GM23338 (cell line): ENCODE measurements at regions not wholly inside any gene's neighbourhood (a gene's known extent, or its start where the extent isn't known, plus 50 kb on each side); places are given as distances from the start of the nearest gene placed in this dataset.

Source experiments
- ATAC-seq: fragments of 200-7000 bp; cut with Tn5 transposase; 3 replicates; pipeline ENCODE4 v1.9.1; 2020
- DNase-seq: peaks from one replicate; pipeline ENCODE4 v3.0.0-alpha.2; 2015; ENCODE audit warnings: low spot score
- H2AFZ ChIP-seq: fragments of 200-600 bp; sonication (generic); 2 replicates; pipeline ENCODE4 v1.8.0; 2016; ENCODE audit warnings: antibody characterized with exemption, mild to moderate bottlenecking, moderate library complexity
- H3F3A ChIP-seq: fragments of 200-600 bp; sonication (generic); replicated peaks from 2 replicates; pipeline ENCODE4 v1.8.0; 2017; ENCODE audit warnings: antibody characterized with exemption, mixed run types, low read depth
- H3K27ac ChIP-seq: fragments of 200-600 bp; sonication (generic); 2 replicates; pipeline ENCODE4 v1.6.1; 2016; ENCODE audit warnings: low read depth
- H3K27me3 ChIP-seq: fragments of 200-600 bp; sonication (generic); 2 replicates; pipeline ENCODE4 v1.8.0; 2016; ENCODE audit warnings: mild to moderate bottlenecking, mixed run types, moderate library complexity; ENCODE audit not compliant: insufficient read depth
- H3K36me3 ChIP-seq: fragments of 200-600 bp; sonication (generic); 2 replicates; pipeline ENCODE4 v1.8.0; 2016; ENCODE audit warnings: mild to moderate bottlenecking; ENCODE audit not compliant: insufficient read depth
- H3K4me1 ChIP-seq: fragments of 200-600 bp; sonication (generic); 2 replicates; pipeline ENCODE4 v1.8.0; 2016; ENCODE audit warnings: mild to moderate bottlenecking, moderate library complexity; ENCODE audit not compliant: insufficient read depth
- H3K4me2 ChIP-seq: fragments of 200-600 bp; sonication (generic); 2 replicates; pipeline ENCODE4 v1.7.1; 2017; ENCODE audit warnings: mixed run types
- H3K4me3 ChIP-seq: fragments of 200-600 bp; sonication (generic); 2 replicates; pipeline ENCODE4 v1.6.1; 2016; ENCODE audit warnings: mixed run types
- H3K79me2 ChIP-seq: fragments of 200-600 bp; sonication (generic); replicated peaks from 2 replicates; pipeline ENCODE4 v1.8.0; 2017; ENCODE audit warnings: mild to moderate bottlenecking; ENCODE audit not compliant: insufficient read depth
- H3K9me2 ChIP-seq: fragments of 200-600 bp; sonication (generic); 2 replicates; pipeline ENCODE4 v1.8.0; 2017; ENCODE audit not compliant: insufficient read depth
- H4K20me1 ChIP-seq: fragments of 200-600 bp; sonication (generic); replicated peaks from 2 replicates; pipeline ENCODE4 v1.8.0; 2017; ENCODE audit warnings: mild to moderate bottlenecking; ENCODE audit not compliant: insufficient read depth
- H3K27ac Mint-ChIP-seq: 2 replicates; pipeline ENCODE4 v1.8.0; 2020; ENCODE audit warnings: inconsistent platforms, mild to moderate bottlenecking, moderate library complexity, mixed read lengths
- H3K27me3 Mint-ChIP-seq: 3 replicates; pipeline ENCODE4 v1.8.0; 2022; ENCODE audit warnings: low read depth, mild to moderate bottlenecking, moderate library complexity, mixed read lengths, inconsistent platforms; ENCODE audit not compliant: insufficient read depth, poor library complexity
- H3K36me3 Mint-ChIP-seq: 3 replicates; pipeline ENCODE4 v1.8.0; 2021; ENCODE audit warnings: low read depth, mild to moderate bottlenecking, inconsistent platforms, moderate library complexity, mixed read lengths
- H3K4me1 Mint-ChIP-seq: 3 replicates; pipeline ENCODE4 v1.8.0; 2020; ENCODE audit warnings: mild to moderate bottlenecking, inconsistent platforms, mixed read lengths
- H3K4me3 Mint-ChIP-seq: 3 replicates; pipeline ENCODE4 v1.8.0; 2021; ENCODE audit warnings: moderate library complexity, mild to moderate bottlenecking, inconsistent platforms, mixed read lengths
- H3K9me3 Mint-ChIP-seq: 3 replicates; pipeline ENCODE4 v1.8.0; 2020; ENCODE audit warnings: moderate library complexity, mild to moderate bottlenecking, inconsistent platforms, mixed read lengths
- CREB1 ChIP-seq: fragments of 250-450 bp; sonication (Bioruptor Pico); IDR thresholded peaks from 2 replicates; pipeline ENCODE4 v1.5.0; 2020; ENCODE audit warnings: low read depth, mild to moderate bottlenecking, moderate library complexity
- CTCF ChIP-seq, 2 experiments: fragments of 200-600 bp in 1 of 2; sonication (generic) in 1 of 2; conservative IDR thresholded peaks; 2 replicates each; pipeline versions ENCODE4 v1.5.1 to v1.6.1; 2016 to 2017; ENCODE audit warnings: antibody characterized with exemption in 2 of 2, low read depth in 2 of 2, mild to moderate bottlenecking in 2 of 2, moderate library complexity in 1 of 2
- ETS1 ChIP-seq: IDR thresholded peaks from 2 replicates; pipeline ENCODE4 v1.6.1; 2016; ENCODE audit warnings: antibody characterized with exemption
- EZH2 ChIP-seq: fragments of 200-600 bp; sonication (generic); IDR thresholded peaks from one replicate; pipeline ENCODE4 v1.8.0; 2017; ENCODE audit warnings: antibody characterized with exemption, mild to moderate bottlenecking, low read depth; ENCODE audit not compliant: unreplicated experiment
- EZH2phosphoT487 ChIP-seq: fragments of 200-600 bp; sonication (generic); IDR thresholded peaks from one replicate; pipeline ENCODE4 v1.8.1; 2018; ENCODE audit warnings: antibody characterized with exemption; ENCODE audit not compliant: unreplicated experiment
- JUNB ChIP-seq: IDR thresholded peaks from one replicate; pipeline ENCODE4 v1.6.1; 2016; ENCODE audit warnings: antibody characterized with exemption; ENCODE audit not compliant: unreplicated experiment
- NANOG ChIP-seq: IDR thresholded peaks from 2 replicates; pipeline ENCODE4 v1.6.1; 2016; ENCODE audit warnings: antibody characterized with exemption, borderline replicate concordance
- POLR2AphosphoS5 ChIP-seq: IDR thresholded peaks from 2 replicates; pipeline ENCODE4 v1.6.1; 2016; ENCODE audit warnings: antibody characterized with exemption, low read depth
- REST ChIP-seq: IDR thresholded peaks from one replicate; pipeline ENCODE4 v1.6.1; 2018; ENCODE audit warnings: antibody characterized with exemption; ENCODE audit not compliant: unreplicated experiment
- STAT1 ChIP-seq: IDR thresholded peaks from one replicate; pipeline ENCODE4 v1.6.1; 2016; ENCODE audit warnings: antibody characterized with exemption; ENCODE audit not compliant: unreplicated experiment
- ZNF114 ChIP-seq: fragments of 250-450 bp; sonication (Bioruptor Pico); IDR thresholded peaks from 2 replicates; pipeline ENCODE4 v1.5.0; 2020; ENCODE audit warnings: mild to moderate bottlenecking, moderate library complexity
- ZNF331 ChIP-seq: fragments of 250-450 bp; sonication (Bioruptor Pico); IDR thresholded peaks from 2 replicates; pipeline ENCODE4 v1.5.0; 2020; ENCODE audit warnings: low read depth, mild to moderate bottlenecking, moderate library complexity
- ZNF462 ChIP-seq: fragments of 250-450 bp; sonication (Bioruptor Pico); IDR thresholded peaks from 2 replicates; pipeline ENCODE4 v1.5.0; 2020; ENCODE audit warnings: mild to moderate bottlenecking, moderate library complexity

DNA sequence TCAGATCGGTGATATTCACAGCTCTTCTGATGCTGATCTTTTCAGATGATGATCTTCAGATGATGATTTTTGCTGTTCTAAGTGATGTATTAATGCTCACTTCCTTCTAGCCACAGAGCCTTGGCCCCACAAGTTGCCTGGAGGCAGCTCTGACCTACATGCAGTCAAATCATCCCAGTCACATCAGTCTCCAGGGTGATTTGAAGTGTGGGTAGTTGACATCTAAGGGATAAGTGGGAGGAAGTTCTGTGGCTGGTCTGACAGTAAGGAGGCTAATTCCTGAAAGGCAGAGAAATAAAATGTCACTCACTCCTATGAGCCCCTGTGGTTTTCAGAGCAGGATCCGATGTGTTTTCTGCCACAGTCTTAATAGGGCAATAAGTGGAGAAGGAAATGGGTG, 79.8 kb upstream of the RPL34 start:
- TF ChIP-seq EZH2phosphoT487 (no peak), ETS1 (no peak), CTCF (conservative IDR thresholded peaks at IDR 0.05; ENCODE audit: low read depth in 2 of 2) (no peak), NANOG (no peak), CREB1 (no peak), REST (no peak), STAT1 (no peak), JUNB (no peak), ZNF114 (CRISPR knock-in tag) (no peak), ZNF331 (CRISPR knock-in tag) (no peak), ZNF462 (CRISPR knock-in tag) (no peak), POLR2AphosphoS5 (no peak), EZH2 (no peak)
- Histone ChIP-seq H3K9me2 (peaks cover 4% of the 10 kb centered on the region; the same call in 1 of the 2 replicates), H3K79me2 (no peaks in the 10 kb centered on the region), H3K27me3 (no peaks in the 10 kb centered on the region), H3K4me2 (no peak overlapping the region), H2AFZ (no peak overlapping the region), H3K27ac (no peak overlapping the region), H3K4me3 (no peak overlapping the region), H4K20me1 (no peaks in the 10 kb centered on the region), H3F3A (no peaks in the 10 kb centered on the region), H3K4me1 (no peaks in the 10 kb centered on the region), H3K36me3 (no peaks in the 10 kb centered on the region)
- no peak for ATAC-seq
- H3K4me3 Mint-ChIP-seq, result no peak overlapping the region
- H3K9me3 Mint-ChIP-seq, result no peaks in the 10 kb centered on the region
- no peak overlapping the region for H3K27ac Mint-ChIP-seq
- H3K36me3 Mint-ChIP-seq, result no peaks in the 10 kb centered on the region
- DNase-seq, result no peak
- no peaks in the 10 kb centered on the region for H3K4me1 Mint-ChIP-seq
- H3K27me3 Mint-ChIP-seq, result no peaks in the 10 kb centered on the region
